AG10803 (cell line): ENCODE measurements at regions not wholly inside any gene's neighbourhood (a gene's known extent, or its start where the extent isn't known, plus 50 kb on each side); places are given as distances from the start of the nearest gene placed in this dataset.

Experiments used
- DNase-seq: peaks from one replicate; pipeline ENCODE4 v3.0.0; 2010; ENCODE audit warnings: low read depth
- H3K4me3 ChIP-seq: 2 replicates; pipeline ENCODE4 v1.5.1; 2011; ENCODE audit warnings: mild to moderate bottlenecking, low read length, control low read depth
- CTCF ChIP-seq: conservative IDR thresholded peaks from 2 replicates; pipeline ENCODE4 v1.5.1; 2011; ENCODE audit warnings: mild to moderate bottlenecking, low read length, control low read depth, inconsistent platforms

- TF ChIP-seq CTCF: 0 out of 2 replicates have a peak, but pooled peaks have one; percentile 6
These were observed 767.9 kb upstream of the SLITRK6 start for GRCh38 chr13:86567119-86567518.

GRCh38 chr13:86569119-86569518 is 769.9 kb upstream of the SLITRK6 start:
- no peak for DNase-seq

More at GRCh38 chr13:86567119-86567518, 767.9 kb upstream of the SLITRK6 start:
- no peak for DNase-seq
- no peak overlapping the region for H3K4me3 ChIP-seq

GRCh38 chr13:86569974-86570373 is 770.8 kb upstream of the SLITRK6 start:
- TF ChIP-seq CTCF: no peak
- DNase-seq: no peak
- no peak overlapping the region for H3K4me3 ChIP-seq

More at GRCh38 chr13:86569119-86569518, 769.9 kb upstream of the SLITRK6 start:
- no peak overlapping the region for H3K4me3 ChIP-seq
- TF ChIP-seq CTCF: no peak

GRCh38 chr13:86572115-86572514 is 772.9 kb upstream of the SLITRK6 start:
- DNase-seq: no peak
- TF ChIP-seq CTCF: no peak
- H3K4me3 ChIP-seq: no peak overlapping the region

GRCh38 chr13:86579662-86580061 is 780.4 kb upstream of the SLITRK6 start:
- no peak overlapping the region for H3K4me3 ChIP-seq
- DNase-seq: no peak
- TF ChIP-seq CTCF: no peak

- TF ChIP-seq CTCF: no peak
- H3K4me3 ChIP-seq: no peak overlapping the region
- no peak for DNase-seq
These were observed 782.5 kb upstream of the SLITRK6 start for GRCh38 chr13:86581706-86582105.

GRCh38 chr13:86584301-86584700 is 785.1 kb upstream of the SLITRK6 start:
- H3K4me3 ChIP-seq: no peak overlapping the region
- no peak for DNase-seq
- TF ChIP-seq CTCF: no peak
